COLO668 (cell line): ENCODE measurements at regions not wholly inside any gene's neighbourhood (a gene's known extent, or its start where the extent isn't known, plus 50 kb on each side); places are given as distances from the start of the nearest gene placed in this dataset.
A peak's percentile ranks its signal among the peaks of the same experiment; 100 is the strongest.
"Not testable (repeated sequence)": the region's sequence is repeated elsewhere in the genome, so short reads cannot be mapped to it uniquely, and the experiment has no call there.

Experiments used
- DNase-seq: peaks from one replicate; lab custom pipeline; 2025; ENCODE audit not compliant: unreplicated experiment; lab: John Stamatoyannopoulos, UW

DNA sequence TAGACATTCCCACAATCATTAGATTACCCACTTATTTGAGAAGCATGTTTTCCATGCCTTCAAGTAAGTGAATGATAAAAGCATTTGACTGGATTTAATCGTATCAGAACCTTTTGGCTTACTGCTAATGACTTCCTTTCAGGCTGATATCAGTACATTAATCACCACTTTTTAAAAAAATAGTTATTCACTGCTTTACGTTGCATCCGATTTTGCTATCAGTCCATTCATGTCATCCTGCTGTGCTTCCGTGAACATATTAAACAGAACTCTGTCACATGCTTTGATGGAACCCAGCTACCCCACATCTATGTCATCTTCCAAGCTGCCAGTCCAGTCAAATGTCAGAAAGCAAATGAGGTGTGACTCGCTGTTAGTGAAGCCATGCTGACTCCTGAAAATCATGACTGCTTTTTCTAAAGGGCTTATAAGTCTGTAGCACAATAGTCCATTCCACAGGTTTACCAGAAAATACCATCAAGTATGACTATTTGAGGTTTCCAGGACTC is 440.9 kb downstream of the IRS2 start:
- no peak for DNase-seq

DNA sequence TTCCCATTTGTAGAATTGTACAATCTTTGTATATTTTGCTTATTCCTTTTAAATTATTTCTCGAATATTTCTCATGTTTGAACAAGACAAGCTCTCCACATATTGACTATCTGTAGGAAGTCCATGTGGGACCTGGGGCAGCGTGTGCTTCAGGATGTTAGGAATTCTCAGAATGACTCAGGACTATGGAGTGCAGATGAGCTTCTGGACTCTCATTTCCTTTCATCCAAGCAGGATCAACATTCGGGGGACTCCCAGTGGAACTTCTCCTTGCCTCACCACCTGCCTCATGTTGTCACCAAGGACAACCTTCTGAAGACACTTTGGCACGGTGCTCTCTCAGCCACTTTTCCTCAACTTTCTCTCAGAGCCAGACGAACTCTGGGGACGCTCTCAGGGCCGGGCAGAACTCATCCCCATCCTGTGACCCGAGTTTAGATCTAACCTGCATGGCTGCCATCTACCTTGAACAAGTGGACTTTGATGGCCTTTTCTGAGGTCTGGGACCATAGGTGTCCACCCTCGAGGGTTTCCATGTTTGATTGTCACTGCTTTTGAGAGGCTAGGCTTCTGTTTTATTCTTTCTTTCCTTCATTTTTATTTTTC is 441.7 kb downstream of the IRS2 start:
- no peak for DNase-seq

DNA sequence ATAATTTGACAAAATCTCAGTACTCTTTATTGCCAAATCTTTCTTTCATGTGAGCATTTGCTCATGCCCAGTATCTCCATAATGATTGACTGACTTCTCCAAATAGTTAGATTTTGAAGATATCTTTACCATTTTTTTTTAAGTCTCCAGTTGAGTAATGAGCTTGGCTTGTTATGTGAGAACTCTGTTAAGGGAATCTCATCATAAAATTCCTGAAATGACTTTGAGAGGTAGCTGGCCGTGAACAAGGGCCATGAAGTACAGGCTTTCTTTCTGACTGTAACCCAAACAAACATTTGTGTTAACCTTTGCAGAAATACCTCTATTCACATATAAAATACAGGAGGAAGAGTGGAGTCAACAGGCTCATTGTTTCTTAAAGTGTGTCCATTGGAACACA is 449.7 kb downstream of the IRS2 start:
- DNase-seq = no peak

DNA sequence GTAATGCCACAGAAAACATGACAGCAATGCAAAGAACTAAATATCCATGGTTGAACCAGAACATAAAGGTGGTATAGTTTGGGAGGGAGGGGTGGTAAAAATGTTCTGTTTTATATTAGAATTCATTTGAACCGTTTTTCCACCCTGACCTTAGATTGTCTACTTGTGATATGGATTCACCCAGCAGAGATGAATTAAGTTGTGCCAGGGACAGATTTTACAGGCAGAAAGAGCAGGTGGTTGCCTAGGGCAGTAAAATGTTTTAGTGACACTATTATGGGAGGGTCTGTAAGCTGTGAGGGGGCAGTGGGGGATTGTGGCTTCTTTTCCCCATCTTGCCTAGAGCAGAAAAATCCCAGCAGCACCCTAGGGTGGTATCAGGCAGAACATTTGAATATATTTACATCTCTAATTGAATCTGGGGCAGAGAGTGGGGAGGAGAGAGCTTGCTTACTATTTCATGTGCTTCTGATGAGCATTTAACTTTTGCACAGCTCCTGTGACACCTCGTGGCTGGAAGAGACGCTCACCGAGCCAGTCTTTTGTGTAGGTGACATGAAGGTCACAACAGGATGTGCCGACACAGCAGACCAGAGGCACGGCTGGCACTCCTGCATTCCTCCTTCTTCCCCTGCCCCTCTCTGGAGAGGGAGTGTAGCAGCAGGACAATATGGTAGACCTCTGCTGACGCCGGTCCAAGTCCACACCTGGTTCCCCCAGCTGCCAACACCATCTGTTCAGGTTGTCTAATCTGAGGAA is 452.3 kb downstream of the IRS2 start:
- no peak for DNase-seq

DNA sequence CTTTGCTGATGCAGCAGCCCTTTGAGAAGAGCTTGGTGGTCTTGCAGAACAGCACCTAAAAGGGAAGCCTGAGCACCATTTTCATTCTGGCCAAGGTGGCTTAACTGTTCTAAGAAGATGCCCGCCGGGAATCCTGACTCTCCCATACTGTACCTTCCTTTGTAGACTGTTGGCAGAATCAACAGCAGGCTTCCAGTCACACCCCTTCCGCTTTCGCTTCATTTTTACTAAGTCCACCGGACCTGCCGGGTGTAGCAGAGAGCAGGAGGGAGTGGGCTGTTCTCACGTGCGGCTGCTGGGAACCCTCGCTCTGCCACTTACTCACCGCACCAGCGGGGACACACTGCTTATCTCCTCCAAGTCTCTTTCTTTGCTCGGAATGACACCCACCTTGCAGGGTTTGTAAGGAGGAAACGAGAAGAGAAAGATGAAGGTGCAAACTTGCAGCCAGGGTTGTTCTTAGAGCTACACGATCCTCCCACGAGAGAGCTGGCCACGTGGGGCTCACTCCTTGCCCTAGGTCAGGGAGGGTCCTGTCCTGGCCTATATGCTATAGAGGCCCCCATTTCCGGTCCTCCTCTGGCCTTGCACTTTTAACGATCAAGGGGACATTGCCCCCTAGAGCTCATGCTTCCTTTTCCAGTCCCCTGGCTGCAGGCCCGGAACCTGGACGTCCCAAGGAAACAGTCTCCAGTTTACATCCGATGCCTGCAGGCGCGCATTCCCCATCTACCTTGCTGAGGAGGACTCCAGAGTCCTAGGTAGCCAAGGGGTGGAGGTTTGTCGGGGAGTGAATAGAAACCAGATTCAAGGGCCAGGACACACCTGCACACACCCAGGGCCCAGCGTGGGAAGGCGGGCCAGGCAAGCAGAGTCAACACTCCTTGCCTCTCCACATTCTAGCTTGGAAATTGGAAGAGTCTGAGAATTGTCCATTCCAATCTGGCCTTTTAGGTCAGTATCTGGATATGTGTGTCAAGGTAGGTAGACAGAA is 453.6 kb downstream of the IRS2 start:
- DNase-seq = peak; percentile 59

DNA sequence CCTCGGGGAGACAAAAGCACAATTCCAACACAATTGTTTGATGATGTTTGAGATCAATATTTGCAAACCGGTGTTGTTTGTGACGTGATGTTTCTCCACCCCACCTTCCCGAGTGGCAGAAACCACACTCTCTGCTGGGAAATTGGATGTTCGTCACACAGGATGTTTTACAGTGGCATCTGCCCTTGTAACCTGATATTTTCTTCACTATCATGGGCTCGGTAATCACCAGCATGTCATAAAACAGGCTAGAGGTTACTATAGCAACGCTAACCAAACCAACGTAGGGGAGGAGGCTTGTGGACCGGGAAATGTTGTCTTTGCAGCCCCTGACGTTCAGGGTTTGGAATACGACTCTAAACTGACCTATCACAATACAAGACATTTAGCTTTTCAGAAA is 454.5 kb downstream of the IRS2 start:
- peak; percentile 88 for DNase-seq

DNA sequence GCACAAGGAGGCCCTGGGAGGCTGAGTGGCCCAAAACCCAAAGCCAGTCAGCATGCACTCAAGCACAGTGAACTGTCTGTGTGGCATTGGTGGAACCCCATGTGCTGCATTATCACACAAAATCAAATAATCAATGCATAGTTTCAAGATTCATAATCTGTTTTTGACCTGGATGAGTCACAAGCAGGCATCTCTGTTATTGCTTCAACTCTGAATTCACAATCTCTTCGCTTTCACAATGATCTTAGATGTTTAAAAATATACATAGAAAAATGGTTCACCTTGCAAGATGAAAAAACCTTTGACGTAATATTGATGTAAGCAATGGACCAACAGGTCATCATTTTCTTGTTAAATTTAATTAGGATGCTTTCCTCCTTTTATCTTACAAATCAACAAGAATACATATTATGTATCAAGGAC is 455.4 kb downstream of the IRS2 start:
- DNase-seq = no peak

DNA sequence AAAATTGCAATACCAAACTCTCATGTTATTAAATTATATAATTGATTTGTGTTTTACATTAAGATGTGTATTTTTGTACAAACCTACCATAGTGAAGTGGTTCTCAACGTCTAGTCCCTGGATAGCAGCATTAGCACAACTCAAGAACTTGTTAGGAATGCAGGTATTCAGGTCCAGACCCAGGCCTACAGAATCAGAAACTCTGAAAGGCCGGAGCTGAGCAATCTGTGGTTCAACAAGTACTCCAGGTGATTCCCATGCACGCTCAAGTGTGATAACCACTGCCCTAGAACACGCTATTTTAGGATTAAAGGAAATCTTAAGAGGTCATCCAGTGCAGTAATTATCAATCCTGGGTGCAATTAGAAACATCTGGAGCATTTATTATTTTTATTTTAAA is 456.3 kb downstream of the IRS2 start:
- DNase-seq = no peak

DNA sequence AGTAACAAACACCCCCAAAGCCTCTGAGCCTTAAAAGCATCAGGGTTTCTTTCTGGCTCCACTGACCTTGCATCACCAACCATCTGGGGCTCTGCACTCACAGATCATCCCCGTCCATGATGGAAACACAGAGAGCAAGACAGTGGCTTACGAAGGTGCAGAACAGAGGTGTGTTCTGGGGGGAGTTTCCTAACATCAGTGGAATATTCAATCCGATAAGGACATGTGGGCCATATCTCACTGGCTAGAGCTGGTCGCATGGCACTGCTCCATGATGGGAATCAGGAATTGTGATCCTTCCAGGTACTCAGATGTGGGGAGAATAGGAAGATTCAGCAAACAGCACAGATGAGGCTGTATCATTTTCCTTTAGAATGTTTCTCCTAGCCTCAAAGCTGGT is 457.2 kb downstream of the IRS2 start:
- no peak for DNase-seq

DNA sequence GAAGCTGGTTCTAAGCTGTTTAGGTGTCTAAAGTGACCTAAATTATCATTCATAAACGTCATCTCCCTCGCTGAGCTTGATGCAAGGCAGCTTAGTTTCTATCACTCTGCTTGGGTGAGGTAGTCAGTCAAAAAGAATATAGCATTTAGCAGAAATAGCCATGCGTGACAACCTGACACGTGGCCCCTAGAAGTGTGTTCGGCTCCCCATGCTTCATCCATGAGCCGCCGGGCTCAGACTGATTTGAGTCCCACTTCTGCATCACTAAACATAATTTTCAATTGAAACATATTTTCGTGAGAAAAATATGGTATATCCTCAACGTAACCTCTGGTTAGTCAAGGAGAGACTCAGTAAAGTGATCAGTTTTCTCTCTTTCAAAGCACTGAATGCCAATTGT is 459.8 kb downstream of the IRS2 start:
- DNase-seq = no peak

DNA sequence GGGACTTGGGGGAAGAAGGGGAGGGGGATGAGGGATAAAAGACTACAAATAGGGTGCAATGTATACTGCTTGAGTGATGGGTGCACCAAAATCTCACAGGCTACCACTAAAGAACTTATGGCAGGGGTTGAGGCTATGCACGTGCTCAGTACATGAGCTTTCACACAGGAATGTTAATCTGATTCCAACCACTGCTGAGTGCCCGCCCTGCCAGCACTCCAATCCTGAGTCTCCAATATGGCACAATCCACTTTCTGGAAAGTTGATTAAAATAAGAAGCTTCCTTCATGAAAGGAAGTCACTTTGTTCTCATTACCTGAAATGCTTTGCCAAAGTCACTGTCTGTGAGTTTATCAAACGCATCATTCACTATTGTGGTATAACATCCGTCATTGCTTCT is 463.0 kb downstream of the IRS2 start:
- no peak for DNase-seq

DNA sequence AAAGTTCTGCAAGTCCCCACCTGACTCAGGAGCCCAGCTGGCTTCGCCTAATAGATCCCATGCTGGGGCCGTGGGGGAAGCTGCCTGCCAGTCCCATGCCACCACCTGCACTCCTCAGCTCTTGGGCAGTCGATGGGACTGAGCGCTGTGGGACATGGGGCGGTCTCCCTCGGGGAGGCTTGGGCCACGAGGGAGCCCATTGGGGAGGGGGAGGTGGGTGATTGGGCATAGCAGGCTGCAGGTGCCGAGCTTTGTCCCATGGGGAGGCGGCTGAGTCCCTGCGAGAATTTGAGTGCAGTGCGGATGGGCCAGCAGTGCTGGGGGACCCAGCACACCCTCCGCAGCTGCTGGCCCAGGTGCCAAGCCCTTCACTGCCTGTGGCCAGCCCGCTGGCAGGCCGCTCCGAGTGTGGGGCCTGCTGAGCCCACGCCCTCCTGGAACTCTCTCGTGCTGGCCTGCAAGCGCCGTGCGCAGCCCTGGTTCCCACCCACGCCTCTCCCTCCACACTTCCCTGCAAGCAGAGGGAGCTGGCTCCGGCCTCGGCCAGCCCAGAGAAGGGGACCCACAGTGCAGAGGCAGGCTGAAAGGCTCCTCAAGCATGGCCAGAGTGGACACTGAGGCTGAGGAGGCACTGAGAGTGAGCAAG is 467.3 kb downstream of the IRS2 start:
- no peak for DNase-seq

DNA sequence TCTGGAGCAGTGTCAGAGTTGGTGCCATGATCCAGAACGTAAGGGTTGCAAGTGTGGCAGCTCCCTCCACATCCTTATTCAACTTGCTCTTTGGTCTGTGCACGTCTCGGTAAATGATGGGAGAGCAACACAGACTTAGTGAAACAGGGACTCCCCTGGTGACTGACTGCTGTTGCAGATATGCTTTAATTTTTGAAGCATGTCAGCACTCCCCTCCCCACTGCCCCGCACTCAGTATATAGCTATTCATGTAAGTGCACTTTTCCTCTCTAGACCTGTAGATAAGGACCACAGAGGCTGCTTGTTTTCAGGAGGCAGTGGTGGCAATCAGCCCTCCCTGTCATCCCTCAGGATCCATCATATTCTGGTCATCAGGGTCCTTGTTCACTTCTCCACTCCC is 470.9 kb downstream of the IRS2 start:
- no peak for DNase-seq

DNA sequence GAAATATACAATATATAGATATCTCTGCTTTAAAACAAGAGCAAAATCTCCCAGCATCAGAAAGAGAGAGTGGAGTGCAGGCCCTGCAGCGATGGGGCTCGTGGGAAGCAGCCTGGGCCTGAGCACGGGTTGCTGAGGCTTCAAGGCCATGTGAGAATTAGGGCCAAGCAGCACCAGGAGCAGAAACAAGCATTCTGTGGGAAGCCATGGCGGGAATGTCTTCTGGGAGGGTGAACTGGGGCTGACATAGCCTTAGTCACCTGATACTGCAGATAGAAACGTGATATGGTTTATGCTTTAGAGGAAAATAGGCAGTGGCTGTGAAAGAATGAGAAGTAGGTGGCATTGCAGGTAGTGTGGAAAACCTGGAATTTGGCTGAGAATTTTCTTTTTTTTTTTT is 472.3 kb downstream of the IRS2 start:
- no peak for DNase-seq

DNA sequence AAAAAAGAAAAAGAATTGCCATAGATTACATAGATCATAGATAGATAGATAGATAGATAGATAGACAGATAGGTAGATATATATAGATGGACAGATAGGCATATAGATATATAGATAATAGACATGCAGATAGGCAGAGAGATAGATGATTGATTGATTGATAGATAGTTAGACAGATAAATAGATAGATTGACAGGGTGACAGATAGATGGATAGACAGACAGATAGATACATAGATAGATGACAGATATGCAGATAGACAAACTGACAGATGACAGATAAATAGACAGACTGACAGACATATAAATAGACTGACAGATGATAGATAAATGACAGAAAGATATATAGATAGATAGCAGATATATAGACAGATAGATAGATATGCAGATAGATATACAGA is 474.0 kb downstream of the IRS2 start:
- no peak for DNase-seq

DNA sequence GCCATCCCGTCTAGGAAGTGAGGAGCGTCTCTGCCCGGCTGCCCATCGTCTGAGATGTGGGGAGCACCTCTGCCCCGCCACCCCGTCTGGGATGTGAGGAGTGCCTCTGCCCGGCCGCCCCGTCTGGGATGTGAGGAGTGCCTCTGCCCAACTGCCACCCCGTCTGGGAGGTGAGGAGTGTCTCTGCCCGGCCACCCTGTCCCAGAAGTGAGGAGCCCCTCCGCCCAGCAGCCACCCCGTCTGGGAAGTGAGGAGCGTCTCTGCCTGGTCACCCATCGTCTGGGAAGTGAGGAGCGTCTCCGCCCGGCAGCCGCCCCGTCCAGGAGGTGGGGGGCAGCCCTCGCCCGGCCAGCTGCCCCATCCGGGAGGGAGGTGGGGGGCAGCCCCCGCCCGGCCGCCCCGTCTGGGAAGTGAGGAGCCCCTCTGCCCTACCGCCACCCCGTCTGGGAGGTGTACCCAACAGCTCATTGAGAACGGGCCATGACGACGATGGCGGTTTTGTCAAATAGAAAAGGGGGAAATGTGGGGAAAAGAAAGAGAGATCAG is 474.9 kb downstream of the IRS2 start:
- DNase-seq = not testable (repeated sequence)

DNA sequence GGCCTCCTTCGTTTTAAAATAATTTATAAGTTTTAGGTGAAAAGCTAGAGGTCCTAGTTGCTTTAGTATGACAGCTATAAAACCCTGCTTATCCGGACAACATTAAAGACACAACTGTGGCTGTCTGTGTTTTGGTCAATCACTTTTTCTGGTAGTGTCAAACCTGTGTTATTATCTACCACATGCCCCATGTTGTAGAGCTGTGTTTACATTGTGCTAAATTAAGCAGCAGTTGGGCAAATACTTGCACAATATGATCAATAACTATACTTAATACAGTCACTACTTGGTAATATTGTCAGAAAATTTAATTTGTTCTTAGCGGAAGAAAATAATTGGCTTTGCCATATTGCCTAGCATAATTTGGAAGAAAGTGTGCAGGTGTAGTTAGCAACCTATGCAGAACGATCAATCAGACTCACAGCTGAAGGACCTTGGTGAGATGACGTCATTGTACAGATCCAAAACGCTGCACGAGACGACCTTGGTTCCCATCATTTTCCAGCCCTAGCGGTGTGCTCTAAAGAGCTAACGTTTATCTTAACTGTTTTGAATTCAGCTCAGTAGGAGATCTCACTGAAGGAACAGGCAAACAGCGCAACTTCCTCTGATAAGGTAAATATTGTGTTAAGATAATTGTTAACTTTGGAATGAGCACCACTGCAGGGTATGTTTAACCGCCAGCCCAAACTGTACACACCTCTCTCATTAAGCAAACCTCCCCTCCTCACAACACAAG is 476.6 kb downstream of the IRS2 start:
- DNase-seq = peak; percentile 85

DNA sequence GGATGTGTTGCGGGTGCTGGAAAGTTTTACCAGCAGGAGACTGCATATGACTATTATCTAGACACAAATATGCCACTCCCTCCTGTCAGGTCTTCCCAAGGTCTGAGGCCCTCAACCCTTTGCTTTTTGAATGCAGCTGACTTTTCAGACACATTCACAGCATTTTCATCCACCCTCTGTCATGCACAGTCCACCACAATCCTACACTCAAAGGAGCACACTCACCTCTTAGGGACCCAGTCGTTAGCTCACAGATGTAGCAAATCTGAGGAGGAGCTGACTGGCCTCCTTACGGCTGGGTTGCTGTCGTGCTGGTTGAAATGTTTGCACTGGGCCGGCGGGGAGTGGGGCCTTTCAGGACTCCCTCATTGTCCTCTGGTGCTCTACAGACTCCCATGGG is 479.4 kb downstream of the IRS2 start:
- DNase-seq = no peak

DNA sequence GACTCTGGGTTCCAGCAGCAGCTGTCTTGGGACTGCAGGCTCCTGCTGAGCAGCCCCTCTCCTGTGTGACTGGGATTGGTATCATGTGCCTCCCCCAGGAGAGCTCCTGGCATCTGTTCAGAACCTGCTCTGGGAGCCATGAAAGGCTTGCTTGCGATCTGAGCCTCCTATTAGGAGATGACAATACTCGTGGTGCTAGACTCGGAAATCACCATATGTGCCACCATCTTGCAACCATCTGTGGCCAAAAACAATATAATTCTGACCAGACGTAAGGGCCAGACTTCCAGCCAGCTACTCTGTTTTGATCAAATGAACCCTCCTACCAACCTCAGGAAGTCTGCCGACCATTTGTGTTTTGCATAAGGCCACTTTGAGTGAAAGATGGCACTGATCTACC is 484.7 kb downstream of the IRS2 start:
- no peak for DNase-seq

DNA sequence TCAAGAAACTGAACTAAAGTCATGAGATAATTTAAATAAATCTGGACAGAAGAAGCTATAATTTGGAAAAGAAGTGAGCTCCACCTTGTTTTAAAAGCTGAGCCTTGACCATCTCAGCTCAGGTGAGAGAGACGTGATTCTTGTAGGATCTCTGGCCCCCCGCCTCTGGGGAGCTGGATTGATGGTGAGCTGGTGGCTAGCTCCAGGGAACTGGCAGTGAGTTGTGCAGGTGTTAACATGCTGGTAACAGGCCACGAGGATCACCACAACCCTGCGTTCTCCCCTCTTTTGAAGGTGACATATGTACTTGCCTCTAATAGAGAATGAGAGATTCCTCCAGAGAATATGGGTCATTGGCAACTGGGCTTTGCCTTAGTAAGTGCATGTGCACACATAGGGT is 485.1 kb downstream of the IRS2 start:
- DNase-seq = no peak
